Nephron (organoid): ENCODE measurements at regions not wholly inside any gene's neighbourhood (a gene's known extent, or its start where the extent isn't known, plus 50 kb on each side); places are given as distances from the start of the nearest gene placed in this dataset.
A peak's percentile ranks its signal among the peaks of the same experiment; 100 is the strongest.

Source experiments
- H3K27ac Mint-ChIP-seq, 3 experiments: 2 replicates each; pipeline ENCODE4 v1.8.0; 2020; ENCODE audit warnings: mixed read lengths in 3 of 3, mild to moderate bottlenecking in 2 of 3, moderate library complexity in 1 of 3
- H3K27me3 Mint-ChIP-seq: 2 replicates; pipeline ENCODE4 v1.8.0; 2021; ENCODE audit warnings: low read depth, mild to moderate bottlenecking, moderate library complexity, mixed read lengths
- H3K36me3 Mint-ChIP-seq: 2 replicates; pipeline ENCODE4 v1.8.0; 2020; ENCODE audit warnings: low read depth, mixed read lengths
- H3K4me1 Mint-ChIP-seq: 2 replicates; pipeline ENCODE4 v1.8.0; 2020; ENCODE audit warnings: mixed read lengths
- H3K4me3 Mint-ChIP-seq, 3 experiments: 2 replicates each; pipeline ENCODE4 v1.8.0; 2020; ENCODE audit warnings: mild to moderate bottlenecking in 3 of 3, mixed read lengths in 3 of 3, moderate library complexity in 2 of 3
- H3K9me3 Mint-ChIP-seq: 2 replicates; pipeline ENCODE4 v1.8.0; 2020; ENCODE audit warnings: mixed read lengths
- CTCF ChIP-seq, 3 experiments: fragments of 200-600 bp; sonication (generic); IDR thresholded peaks; one replicate each; pipeline ENCODE4 v1.5.0; 2021; ENCODE audit warnings: antibody characterized with exemption in 3 of 3; ENCODE audit not compliant: unreplicated experiment in 3 of 3

GRCh38 chr12:130075497-130076076 lies 86.7 kb upstream of the FZD10 start:
- peaks cover 16% of the 10 kb centered on the region for H3K9me3 Mint-ChIP-seq
- no peaks in the 10 kb centered on the region for H3K36me3 Mint-ChIP-seq
- no peak for TF ChIP-seq CTCF (IDR thresholded peaks at IDR 0.05; ENCODE audit: unreplicated experiment in 3 of 3)
- peaks cover 57% of the 10 kb centered on the region for H3K27me3 Mint-ChIP-seq
- no peak overlapping the region for H3K27ac Mint-ChIP-seq
- peaks cover 12% of the 10 kb centered on the region for H3K4me1 Mint-ChIP-seq
- no peak overlapping the region for H3K4me3 Mint-ChIP-seq

GRCh38 chr12:130076126-130076525 lies 86.1 kb upstream of the FZD10 start:
- H3K9me3 Mint-ChIP-seq: peaks cover 16% of the 10 kb centered on the region
- H3K27me3 Mint-ChIP-seq: peaks cover 63% of the 10 kb centered on the region
- no peak overlapping the region for H3K27ac Mint-ChIP-seq
- H3K4me1 Mint-ChIP-seq: peaks cover 12% of the 10 kb centered on the region
- no peak for TF ChIP-seq CTCF (IDR thresholded peaks at IDR 0.05; ENCODE audit: unreplicated experiment in 3 of 3)
- H3K4me3 Mint-ChIP-seq: no peak overlapping the region
- H3K36me3 Mint-ChIP-seq: no peaks in the 10 kb centered on the region

GRCh38 chr12:130076752-130077151 lies 85.5 kb upstream of the FZD10 start:
- Mint-ChIP-seq H3K4me3 (no peak overlapping the region), H3K4me1 (peaks cover 18% of the 10 kb centered on the region), H3K27ac (peak overlapping the region in 1 of 3 experiments; percentile 6), H3K36me3 (no peaks in the 10 kb centered on the region), H3K9me3 (peaks cover 16% of the 10 kb centered on the region), H3K27me3 (peaks cover 68% of the 10 kb centered on the region)
- no peak for TF ChIP-seq CTCF (IDR thresholded peaks at IDR 0.05; ENCODE audit: unreplicated experiment in 3 of 3)

GRCh38 chr12:130078852-130079251 lies 83.4 kb upstream of the FZD10 start:
- Mint-ChIP-seq H3K4me3 (no peak overlapping the region), H3K27ac (no peak overlapping the region)

GRCh38 chr12:130079279-130079678 lies 83.0 kb upstream of the FZD10 start:
- H3K4me3 Mint-ChIP-seq: no peak overlapping the region
- H3K9me3 Mint-ChIP-seq: peaks cover 16% of the 10 kb centered on the region
- no peaks in the 10 kb centered on the region for H3K36me3 Mint-ChIP-seq
- TF ChIP-seq CTCF (IDR thresholded peaks at IDR 0.05; ENCODE audit: unreplicated experiment in 3 of 3): no peak
- H3K27ac Mint-ChIP-seq: no peak overlapping the region
- H3K4me1 Mint-ChIP-seq: peaks cover 18% of the 10 kb centered on the region
- peaks cover 57% of the 10 kb centered on the region for H3K27me3 Mint-ChIP-seq

More at GRCh38 chr12:130078852-130079251, 83.4 kb upstream of the FZD10 start:
- Mint-ChIP-seq H3K4me1 (peaks cover 18% of the 10 kb centered on the region), H3K36me3 (no peaks in the 10 kb centered on the region), H3K27me3 (peaks cover 60% of the 10 kb centered on the region), H3K9me3 (peaks cover 16% of the 10 kb centered on the region)
- no peak for TF ChIP-seq CTCF (IDR thresholded peaks at IDR 0.05; ENCODE audit: unreplicated experiment in 3 of 3)

- H3K27ac Mint-ChIP-seq: no peak overlapping the region
- no peaks in the 10 kb centered on the region for H3K36me3 Mint-ChIP-seq
- H3K4me3 Mint-ChIP-seq: no peak overlapping the region
- H3K4me1 Mint-ChIP-seq: peaks cover 25% of the 10 kb centered on the region
- no peak for TF ChIP-seq CTCF (IDR thresholded peaks at IDR 0.05; ENCODE audit: unreplicated experiment in 3 of 3)
- peaks cover 16% of the 10 kb centered on the region for H3K9me3 Mint-ChIP-seq
- peaks cover 60% of the 10 kb centered on the region for H3K27me3 Mint-ChIP-seq
These were observed 82.1 kb upstream of the FZD10 start for GRCh38 chr12:130080205-130080604.
